ENCODE measurements at regions not wholly inside any gene's neighbourhood (a gene's known extent, or its start where the extent isn't known, plus 50 kb on each side); places are given as distances from the start of the nearest gene placed in this dataset.

- DNase-seq, result no peak
These were observed 221.6 kb downstream of the BRINP2 start for GRCh38 chr1:177392336-177392735.

- no peak for DNase-seq
These were observed 215.3 kb downstream of the BRINP2 start for GRCh38 chr1:177385760-177386698.

GRCh38 chr1:177384461-177384860, 213.7 kb downstream of the BRINP2 start:
- no peak for DNase-seq

GRCh38 chr1:177383715-177384114, 213.0 kb downstream of the BRINP2 start:
- no peak for DNase-seq

GRCh38 chr1:177377866-177378265, 207.1 kb downstream of the BRINP2 start:
- DNase-seq, result no peak

- no peak for DNase-seq
These were observed 197.5 kb downstream of the BRINP2 start for GRCh38 chr1:177368255-177368654.

GRCh38 chr1:177366091-177366490, 195.3 kb downstream of the BRINP2 start:
- DNase-seq, result no peak

- no peak for DNase-seq
These were observed 190.0 kb downstream of the BRINP2 start for GRCh38 chr1:177360791-177361190.

- DNase-seq, result no peak
These were observed 186.1 kb downstream of the BRINP2 start for GRCh38 chr1:177356674-177357435.

GRCh38 chr1:177355575-177355974, 184.8 kb downstream of the BRINP2 start:
- peak; percentile 47 to 56 for DNase-seq

- DNase-seq, result no peak
These were observed 183.5 kb downstream of the BRINP2 start for GRCh38 chr1:177354247-177354646.

- no peak for DNase-seq
These were observed 180.8 kb downstream of the BRINP2 start for GRCh38 chr1:177351361-177352108.

GRCh38 chr1:177346790-177347359, 176.1 kb downstream of the BRINP2 start:
- no peak for DNase-seq

- DNase-seq, result no peak
These were observed 172.7 kb downstream of the BRINP2 start for GRCh38 chr1:177343445-177343844.

- no peak for DNase-seq
These were observed 171.0 kb downstream of the BRINP2 start for GRCh38 chr1:177341773-177342172.

- no peak for DNase-seq
These were observed 169.9 kb downstream of the BRINP2 start for GRCh38 chr1:177340601-177341067.

- DNase-seq, result no peak
These were observed 167.6 kb downstream of the BRINP2 start for GRCh38 chr1:177338376-177338775.

GRCh38 chr1:177334903-177335302, 164.1 kb downstream of the BRINP2 start:
- no peak for DNase-seq

GRCh38 chr1:177333936-177334595, 163.3 kb downstream of the BRINP2 start:
- no peak for DNase-seq
